ENCODE measurements at regions not wholly inside any gene's neighbourhood (a gene's known extent, or its start where the extent isn't known, plus 50 kb on each side); places are given as distances from the start of the nearest gene placed in this dataset.

DNA sequence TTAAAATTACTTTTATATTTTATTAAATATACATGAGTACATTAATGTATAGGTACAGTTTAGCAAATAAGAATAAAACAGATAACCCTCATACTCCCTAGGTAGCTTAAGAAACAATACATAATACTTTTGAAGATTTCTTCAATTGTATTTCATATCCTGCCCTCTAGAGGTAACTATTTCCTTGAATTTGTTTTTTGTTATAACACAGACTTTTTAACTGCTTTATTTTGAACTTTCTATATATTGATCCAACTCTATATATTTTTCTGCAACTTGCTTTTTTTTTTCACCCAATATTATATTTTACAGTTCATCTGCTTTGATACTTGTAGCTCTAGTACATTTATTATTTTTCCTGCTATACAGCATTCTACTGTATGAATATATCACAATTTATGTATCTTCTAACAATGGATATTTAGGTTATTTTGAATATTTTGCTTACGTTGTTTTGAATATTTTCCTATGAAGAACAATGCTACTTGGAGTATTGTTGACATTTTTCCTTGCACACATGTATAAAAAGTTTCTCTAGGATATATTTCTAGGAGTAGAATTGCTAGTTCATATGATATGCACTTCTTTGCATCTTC is 72.8 kb upstream of the ABCD2 start:
- TF ChIP-seq, protein P1, sequence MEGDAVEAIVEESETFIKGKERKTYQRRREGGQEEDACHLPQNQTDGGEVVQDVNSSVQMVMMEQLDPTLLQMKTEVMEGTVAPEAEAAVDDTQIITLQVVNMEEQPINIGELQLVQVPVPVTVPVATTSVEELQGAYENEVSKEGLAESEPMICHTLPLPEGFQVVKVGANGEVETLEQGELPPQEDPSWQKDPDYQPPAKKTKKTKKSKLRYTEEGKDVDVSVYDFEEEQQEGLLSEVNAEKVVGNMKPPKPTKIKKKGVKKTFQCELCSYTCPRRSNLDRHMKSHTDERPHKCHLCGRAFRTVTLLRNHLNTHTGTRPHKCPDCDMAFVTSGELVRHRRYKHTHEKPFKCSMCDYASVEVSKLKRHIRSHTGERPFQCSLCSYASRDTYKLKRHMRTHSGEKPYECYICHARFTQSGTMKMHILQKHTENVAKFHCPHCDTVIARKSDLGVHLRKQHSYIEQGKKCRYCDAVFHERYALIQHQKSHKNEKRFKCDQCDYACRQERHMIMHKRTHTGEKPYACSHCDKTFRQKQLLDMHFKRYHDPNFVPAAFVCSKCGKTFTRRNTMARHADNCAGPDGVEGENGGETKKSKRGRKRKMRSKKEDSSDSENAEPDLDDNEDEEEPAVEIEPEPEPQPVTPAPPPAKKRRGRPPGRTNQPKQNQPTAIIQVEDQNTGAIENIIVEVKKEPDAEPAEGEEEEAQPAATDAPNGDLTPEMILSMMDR (conservative IDR thresholded peaks at IDR 0.05; ENCODE audit: low read depth, low read length): 0 out of 2 replicates have a peak, but pooled peaks have one; percentile 17
- TF ChIP-seq RAD21 (IDR thresholded peaks at IDR 0.05; ENCODE audit: low read length): no peak
- no peak for TF ChIP-seq ELK1 (IDR thresholded peaks at IDR 0.05; ENCODE audit: borderline replicate concordance, low read depth, low read length)
- TF ChIP-seq POLR2A (IDR thresholded peaks at IDR 0.05; ENCODE audit: low read depth, low read length): no peak
- no peak for TF ChIP-seq USF2 (IDR thresholded peaks at IDR 0.05; ENCODE audit: low read depth, low read length)
- no peak for TF ChIP-seq BHLHE40 (IDR thresholded peaks at IDR 0.05; ENCODE audit: low read depth, low read length)
- TF ChIP-seq RCOR1 (IDR thresholded peaks at IDR 0.05; ENCODE audit: insufficient replicate concordance, low read length): no peak
- no peak for TF ChIP-seq SMC3 (IDR thresholded peaks at IDR 0.05; ENCODE audit: low read depth, low read length)
- TF ChIP-seq MXI1 (IDR thresholded peaks at IDR 0.05; ENCODE audit: borderline replicate concordance, low read depth, low read length): no peak
- TF ChIP-seq CHD1 (IDR thresholded peaks at IDR 0.05; ENCODE audit: low read depth, low read length): no peak
- no peak for TF ChIP-seq MAFK (IDR thresholded peaks at IDR 0.05; ENCODE audit: low read depth, low read length)
- no peak for TF ChIP-seq RFX5 (IDR thresholded peaks at IDR 0.05; ENCODE audit: low read depth, low read length)
- no peak for TF ChIP-seq NFE2L2 (IDR thresholded peaks at IDR 0.05; ENCODE audit: low read depth, low read length)
- no peak for TF ChIP-seq FOS (IDR thresholded peaks at IDR 0.05; ENCODE audit: low read depth, low read length)

All from IMR-90 (cell line).